Middle frontal gyrus (tissue), 1 donor: ENCODE measurements at regions not wholly inside any gene's neighbourhood (a gene's known extent, or its start where the extent isn't known, plus 50 kb on each side); places are given as distances from the start of the nearest gene placed in this dataset.
"Not testable (repeated sequence)": the region's sequence is repeated elsewhere in the genome, so short reads cannot be mapped to it uniquely, and the experiment has no call there.

ENCODE experiments used
- DNase-seq: peaks from one replicate; pipeline ENCODE4 v3.0.0-alpha.2; 2015; ENCODE audit warnings: low spot score; ENCODE audit errors: extremely low spot score

DNA sequence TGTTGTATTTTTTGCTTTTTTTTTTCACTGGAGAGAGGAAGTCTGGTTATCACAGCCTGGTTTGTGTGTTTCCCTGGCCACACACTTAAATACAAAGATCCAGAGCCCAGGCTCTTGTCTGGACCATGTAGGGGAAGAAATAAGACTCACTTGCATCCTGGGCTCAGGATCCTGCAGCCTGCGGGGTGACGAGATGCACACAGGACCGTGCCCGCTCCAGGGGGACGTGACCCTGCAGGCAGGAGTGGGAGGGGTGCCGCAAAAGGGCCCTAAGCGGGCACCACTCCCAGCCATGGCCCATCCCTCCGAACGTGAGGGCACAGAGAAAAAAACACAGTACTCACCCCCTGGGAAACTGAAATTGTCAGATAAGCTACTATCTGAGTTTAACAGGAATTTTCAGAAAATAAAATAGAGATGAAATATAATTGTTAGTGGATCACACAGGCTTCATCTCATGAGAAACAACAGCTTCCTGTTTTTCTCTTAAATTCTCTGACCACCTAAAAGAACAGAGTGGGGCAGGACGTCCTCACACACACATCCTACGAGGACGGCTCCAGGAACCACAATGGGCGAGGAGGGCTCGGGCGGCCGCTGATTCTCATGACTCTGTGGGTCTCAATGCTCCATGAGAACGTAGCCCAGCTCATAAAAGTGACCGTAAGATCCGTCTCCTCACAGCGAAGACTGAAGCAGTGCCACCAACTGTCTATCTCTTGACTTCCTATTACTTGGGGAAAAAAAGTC, 142.6 kb upstream of the ALKAL2 start:
- no peak for DNase-seq

GRCh38 chr2:429575-430254, 141.8 kb upstream of the ALKAL2 start:
- DNase-seq = no peak

DNA sequence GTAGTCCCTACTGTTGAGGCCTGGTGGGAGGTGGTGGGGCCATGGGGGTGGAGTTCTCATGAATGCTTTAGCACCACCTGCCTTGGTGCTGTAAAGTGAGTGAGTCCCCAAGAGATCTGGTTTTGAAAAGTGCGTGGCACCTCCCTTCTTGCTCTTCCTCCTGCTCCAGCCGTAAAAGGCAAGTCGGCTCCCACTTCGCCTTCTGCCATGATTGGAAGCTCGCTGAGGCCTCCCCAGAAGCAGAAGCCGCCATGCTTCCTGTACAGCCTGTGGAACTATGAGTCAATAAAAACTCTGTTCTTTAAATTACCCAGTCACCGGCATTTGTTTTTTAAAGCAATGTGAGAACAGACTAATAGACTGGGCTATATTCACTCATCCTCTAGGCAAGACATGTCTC, 141.3 kb upstream of the ALKAL2 start:
- no peak for DNase-seq

DNA sequence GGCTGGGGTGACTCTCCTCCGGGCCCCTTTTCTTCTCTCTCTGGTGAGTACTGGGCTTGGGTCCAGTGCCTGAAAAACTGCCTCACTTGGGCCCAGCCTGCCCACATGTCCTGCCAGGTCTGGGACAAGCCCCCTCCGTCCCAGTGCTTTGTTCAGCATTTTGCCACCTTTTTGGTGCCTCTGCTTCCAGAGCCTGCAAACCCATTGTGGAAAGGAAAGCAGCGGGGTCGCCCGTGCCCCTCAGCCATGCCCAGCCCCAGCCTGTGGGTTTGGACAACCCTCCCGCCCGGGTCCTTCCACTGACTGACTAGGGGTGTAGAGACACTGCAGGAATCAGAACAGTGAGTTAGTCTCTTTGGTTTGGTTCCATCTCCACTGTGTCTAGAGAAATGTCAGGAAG, 140.7 kb upstream of the ALKAL2 start:
- DNase-seq = no peak

- DNase-seq = not testable (repeated sequence)
These were observed 138.8 kb upstream of the ALKAL2 start for GRCh38 chr2:426696-427095.

GRCh38 chr2:425947-426346, 138.1 kb upstream of the ALKAL2 start:
- DNase-seq = no peak

DNA sequence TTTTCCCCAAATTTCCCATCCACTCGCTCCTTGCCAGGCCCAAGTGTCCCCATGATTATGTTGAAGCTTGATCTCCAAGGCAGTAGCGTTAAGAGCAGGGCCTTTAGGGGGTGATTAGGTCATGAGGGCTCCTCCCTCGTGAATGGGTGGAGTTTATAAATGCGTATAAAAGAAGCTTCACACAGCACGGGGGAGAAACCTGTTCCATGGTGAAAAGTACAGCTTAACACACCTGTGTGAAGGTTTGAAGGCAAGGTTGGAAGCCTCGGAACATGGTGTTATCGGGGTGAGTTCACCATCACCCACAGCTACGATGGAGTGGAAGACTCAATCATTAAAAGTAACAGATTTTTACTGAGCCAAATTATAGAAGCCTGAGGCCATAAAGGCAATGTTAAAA, 137.4 kb upstream of the ALKAL2 start:
- no peak for DNase-seq

DNA sequence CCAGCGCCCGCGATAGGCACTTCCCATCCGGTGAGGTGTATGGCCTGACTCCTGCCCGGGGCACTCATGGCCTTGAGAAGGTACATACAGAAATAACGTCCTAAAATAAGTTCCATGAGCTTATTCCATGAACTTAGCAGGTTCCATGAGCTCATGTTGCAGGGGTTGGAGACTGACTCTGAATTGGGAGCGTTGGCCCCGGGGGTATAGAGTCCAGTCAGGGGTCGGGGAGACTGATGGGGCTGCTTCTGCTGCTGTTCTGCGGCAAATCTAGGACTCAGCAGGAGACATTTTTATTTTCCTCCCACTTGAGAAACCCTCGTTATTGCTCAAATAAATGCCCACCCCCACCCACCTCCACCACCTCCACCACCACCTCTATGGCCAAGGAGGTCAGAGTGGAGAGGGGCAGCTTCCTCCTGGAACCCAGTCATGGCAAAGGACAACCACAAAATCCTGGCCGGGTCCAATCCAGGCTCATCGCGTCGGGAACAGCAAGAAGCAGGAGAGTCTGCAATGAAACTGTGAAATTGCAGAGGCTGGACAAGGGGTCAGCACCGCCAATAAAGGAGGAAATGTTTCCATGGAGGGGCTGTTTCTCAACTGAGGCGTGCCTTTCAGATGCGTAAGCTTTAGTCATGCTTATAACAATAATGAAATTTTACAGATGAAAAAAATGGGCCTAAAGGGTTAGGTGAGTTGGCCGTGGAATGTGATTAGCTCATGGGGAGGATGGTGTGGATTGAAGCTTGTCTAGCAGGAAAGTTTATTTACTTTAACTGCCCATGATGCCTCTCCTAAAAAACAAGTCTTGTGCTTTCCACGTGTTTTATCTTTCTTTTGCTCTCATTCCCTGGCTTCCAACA, 136.6 kb upstream of the ALKAL2 start:
- DNase-seq = no peak

DNA sequence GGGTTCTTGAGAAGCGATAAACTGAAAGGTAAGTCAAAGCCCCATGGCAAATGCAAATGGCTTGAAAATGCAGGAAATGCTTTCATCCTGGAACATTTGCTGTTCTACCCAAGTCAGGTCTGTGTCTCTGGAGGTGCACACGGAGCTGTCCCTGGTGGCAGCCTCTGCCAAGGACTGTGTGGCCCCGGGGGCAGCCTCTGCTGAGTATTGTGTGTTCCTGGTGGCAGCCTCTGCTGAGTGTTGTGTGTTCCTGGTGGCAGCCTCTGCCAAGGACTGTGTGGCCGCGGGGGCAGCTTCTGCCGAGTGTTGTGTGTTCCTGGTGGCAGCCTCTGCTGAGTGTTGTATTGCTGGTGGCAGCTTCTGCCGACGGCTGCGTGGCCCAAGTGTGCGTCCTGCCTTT, 135.6 kb upstream of the ALKAL2 start:
- DNase-seq = no peak

DNA sequence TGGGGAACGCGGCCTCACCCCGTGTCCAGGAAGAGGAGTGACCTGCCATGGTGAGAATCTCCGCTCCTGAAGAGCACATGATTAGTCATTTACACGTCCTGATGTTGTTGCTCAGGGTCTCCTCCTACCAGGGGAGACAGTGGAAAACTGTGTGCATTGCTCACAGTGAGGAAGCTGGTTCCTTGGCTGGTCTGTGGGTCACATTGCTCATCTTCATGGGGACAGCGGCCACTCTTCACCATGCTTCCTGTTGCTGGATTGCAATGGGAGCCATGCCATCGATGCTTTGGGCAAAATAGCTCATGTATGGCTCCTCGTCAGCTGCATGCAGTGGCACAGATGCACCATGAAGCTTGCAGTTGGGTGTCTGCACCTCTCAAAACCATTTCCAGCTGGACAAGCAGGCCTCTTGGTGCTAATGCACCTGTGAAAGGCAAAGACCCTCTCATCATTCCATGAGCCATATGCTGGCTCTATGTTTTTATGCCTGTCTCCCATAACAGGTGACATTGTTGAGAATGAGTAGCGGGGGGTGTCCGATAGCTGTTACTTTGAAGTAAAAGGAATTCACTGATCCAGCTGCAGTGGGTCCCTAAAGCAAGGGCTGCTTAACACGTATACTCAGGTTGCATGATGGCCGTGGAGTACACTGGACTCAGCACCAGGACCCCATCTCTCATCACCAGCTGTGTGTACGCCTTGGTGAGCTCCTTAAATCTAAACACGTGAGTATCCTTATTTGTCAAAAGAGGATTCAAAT, 135.0 kb upstream of the ALKAL2 start:
- DNase-seq = no peak

- no peak for DNase-seq
These were observed 133.5 kb upstream of the ALKAL2 start for GRCh38 chr2:421406-421805.

DNA sequence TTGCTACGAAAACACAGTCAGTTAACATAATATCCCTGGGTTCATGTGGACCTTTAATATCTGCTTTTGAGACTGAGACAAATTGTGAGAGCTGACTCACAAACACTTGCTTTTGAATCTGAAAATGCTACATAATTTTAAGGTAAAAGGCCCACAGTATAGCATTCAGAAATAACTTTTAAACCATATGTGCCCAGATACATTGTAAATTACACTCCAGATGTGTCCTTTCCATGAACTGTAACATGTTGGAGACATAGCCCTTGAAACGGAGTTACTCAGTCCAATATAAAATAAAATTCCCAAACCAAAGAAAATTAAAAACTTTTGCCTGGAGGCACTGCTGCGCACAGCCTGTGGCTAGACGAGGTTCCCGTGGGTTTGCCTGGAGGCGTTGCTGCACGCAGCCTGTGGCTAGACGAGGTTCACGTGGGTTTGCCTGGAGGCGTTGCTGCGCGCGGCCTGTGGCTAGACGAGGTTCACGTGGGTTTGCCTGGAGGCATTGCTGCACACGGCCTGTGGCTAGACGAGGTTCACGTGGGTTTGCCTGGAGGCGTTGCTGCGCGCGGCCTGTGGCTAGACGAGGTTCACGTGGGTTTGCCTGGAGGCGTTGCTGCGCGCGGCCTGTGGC, 131.9 kb upstream of the ALKAL2 start:
- DNase-seq = no peak

DNA sequence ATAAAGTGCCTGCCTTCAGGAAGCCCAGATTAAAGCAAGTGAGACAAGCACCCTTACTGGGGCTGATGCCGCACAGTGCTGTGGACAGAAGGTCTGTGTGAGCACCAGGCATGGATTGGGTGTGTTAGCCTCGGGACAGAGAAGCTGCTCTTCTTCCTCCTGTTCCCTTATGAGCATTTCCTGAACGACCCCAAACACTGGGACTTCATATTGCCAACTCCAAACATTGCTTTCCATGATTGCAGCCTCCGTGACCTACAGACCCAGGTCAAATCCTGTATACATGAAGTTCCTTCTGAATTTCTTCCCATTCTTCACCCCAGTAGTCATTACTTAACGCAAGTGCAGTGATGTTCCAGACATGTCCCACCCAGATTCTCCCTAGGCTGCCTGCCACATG, 129.8 kb upstream of the ALKAL2 start:
- DNase-seq = no peak

DNA sequence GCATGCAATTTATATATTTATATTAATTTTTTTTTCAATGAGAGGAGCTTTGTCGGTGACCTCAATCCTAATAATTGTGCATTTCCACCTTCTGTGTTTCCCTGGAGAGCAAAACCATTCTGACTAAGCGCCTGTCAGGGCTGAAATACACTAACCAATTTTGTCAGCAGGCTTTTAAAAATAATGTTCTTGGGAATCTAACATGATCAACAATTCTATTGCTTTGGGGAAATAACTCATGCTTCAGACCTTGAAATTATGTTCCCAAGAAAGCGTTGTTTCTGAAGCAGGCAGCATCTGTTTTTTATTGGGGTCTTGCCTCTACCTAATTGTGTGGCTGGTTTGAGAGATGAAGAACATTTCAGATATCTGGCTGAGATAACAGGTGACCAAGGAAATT, 129.1 kb upstream of the ALKAL2 start:
- DNase-seq = no peak

DNA sequence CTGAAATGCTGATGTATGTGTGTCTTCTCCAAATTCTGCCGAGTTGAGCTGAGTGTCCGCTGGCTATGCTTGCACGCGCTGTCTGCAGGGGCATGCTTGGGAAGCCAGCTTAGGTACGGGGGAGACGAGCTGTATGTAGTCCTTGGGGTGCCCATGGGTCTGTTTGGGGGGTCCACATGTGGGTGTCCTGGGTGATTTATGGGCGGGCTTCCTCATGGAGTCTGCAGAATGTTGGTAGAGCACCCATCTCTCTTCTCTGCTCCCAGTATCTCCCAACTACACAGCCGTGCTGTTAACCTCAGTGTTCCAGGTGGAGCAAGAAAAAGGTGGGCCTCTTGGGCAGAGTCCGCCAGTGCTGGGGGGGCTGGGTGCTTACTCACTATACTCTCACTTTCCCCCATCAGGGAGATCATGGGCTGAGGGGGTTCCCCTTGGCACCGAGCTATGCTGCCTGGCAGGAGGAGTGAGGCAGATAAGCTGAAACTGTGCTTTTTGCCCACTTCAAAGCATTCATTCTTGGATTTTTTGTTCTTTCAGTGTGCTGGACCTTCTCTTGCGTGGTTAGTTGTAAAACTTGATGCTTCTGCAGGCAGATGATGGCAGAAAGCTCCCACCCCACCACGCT, 128.2 kb upstream of the ALKAL2 start:
- no peak for DNase-seq

- no peak for DNase-seq
These were observed 121.6 kb upstream of the ALKAL2 start for GRCh38 chr2:409523-409922.

- DNase-seq = no peak
These were observed 119.7 kb upstream of the ALKAL2 start for GRCh38 chr2:407630-408029.

DNA sequence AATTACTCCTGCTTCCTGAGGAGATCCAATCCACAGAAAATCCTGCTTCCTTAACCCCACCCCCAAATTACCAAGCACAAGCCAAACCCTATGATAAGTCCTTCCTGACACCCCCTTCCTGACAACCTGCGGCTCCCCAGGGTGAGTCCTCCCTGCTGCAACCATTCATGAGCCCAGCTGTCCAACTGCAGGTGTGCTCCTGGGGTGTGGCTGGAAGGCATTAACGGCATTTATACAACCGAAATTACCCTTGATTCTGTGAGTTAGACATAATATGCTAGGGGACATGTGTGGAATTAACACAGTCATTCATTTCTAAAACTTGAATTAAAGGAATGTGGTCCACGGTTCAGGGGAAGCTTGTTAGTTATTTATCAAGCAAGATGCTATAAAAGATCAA, 119.0 kb upstream of the ALKAL2 start:
- DNase-seq = no peak

DNA sequence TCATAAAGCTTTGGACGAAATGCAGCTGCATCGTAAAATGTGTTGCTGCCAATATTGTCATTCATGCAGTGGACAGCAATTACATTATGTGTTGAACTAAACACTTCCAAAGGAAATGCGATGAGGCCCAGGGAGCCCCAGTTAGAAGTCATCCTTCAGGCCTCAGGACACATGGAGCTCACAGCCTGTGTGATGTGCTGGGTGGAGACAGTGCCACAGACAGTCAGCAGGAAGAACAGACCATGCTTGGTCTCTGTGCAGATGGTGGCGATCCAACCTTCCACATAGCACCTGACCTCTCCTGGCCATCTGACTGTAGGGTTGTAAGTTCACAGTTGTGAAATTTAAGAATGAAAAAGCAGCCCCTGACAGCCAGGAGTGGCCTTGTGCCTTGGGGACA, 118.3 kb upstream of the ALKAL2 start:
- no peak for DNase-seq

GRCh38 chr2:404581-404980, 116.7 kb upstream of the ALKAL2 start:
- no peak for DNase-seq

GRCh38 chr2:403682-404081, 115.8 kb upstream of the ALKAL2 start:
- DNase-seq = no peak
